ENCODE measurements at regions not wholly inside any gene's neighbourhood (a gene's known extent, or its start where the extent isn't known, plus 50 kb on each side); places are given as distances from the start of the nearest gene placed in this dataset.

DNA sequence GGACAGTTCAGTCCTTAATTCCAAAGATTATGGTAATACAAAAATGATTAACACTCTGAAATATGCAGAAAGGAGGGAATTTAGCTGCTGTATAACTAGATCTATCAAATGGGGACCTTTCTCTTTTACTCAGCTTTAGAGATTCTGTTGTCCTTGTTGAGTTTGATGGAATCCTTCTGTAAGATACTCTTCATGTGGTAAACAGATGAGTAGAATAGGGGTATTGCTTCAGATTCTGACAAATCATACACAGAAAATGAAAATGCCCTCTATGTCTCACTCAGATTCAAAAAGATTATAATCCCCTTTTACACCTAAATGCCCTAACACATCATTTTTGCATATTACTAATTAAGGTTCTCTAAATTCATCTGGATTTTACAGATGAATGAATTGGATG is 50.7 kb downstream of the ARHGAP35 start:
- H3K36me3 ChIP-seq = peaks cover 30% of the 10 kb centered on the region
- H3K9me3 ChIP-seq = peaks cover 9% of the 10 kb centered on the region
- peaks cover 60% of the 10 kb centered on the region for H3K4me1 ChIP-seq
- H3K4me2 ChIP-seq = no peak overlapping the region
- H4K20me1 ChIP-seq = peaks cover 98% of the 10 kb centered on the region
- no peak overlapping the region for H3K9ac ChIP-seq
- H3K27ac ChIP-seq = no peak overlapping the region
- H3K4me3 ChIP-seq = no peak overlapping the region
- H3K27me3 ChIP-seq = no peaks in the 10 kb centered on the region
- no peak for TF ChIP-seq Cebpa-rat (IDR thresholded peaks at IDR 0.05)

DNA sequence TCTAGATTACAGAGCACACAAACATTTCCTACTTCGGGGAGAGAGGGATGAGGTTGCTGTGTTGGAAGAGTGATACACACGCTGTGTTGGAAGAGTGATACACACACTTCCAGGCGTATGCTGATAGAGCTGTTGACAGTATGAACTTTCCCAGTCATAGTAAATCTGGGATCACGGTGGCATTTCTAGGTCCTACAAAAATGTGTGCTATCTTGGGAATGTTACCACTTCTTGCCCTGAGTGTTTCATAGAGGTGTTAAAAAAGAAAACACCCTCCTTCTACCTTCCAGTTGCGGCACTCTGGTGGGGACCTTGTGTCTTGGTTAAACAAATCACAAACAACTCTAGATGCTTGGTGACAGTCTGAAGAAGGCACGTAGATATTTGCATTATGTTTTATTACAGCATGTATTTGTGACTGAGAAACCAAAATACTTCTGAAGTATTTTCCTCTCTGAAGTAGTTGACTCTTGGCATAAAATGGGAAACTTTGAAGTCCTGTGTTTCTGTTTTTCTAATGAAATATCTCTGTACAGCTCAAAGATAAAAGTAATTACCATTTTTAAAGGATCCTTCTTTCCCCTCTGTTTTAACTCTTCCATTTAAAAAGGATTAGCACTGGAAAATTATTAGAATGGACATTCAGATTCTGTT is 52.5 kb downstream of the ARHGAP35 start:
- TF ChIP-seq Cebpa-rat (IDR thresholded peaks at IDR 0.05) = no peak
- H4K20me1 ChIP-seq = peaks cover 98% of the 10 kb centered on the region
- no peak overlapping the region for H3K9ac ChIP-seq
- no peaks in the 10 kb centered on the region for H3K27me3 ChIP-seq
- H3K36me3 ChIP-seq = peaks cover 36% of the 10 kb centered on the region
- H3K4me3 ChIP-seq = no peak overlapping the region
- peaks cover 9% of the 10 kb centered on the region for H3K9me3 ChIP-seq
- H3K27ac ChIP-seq = no peak overlapping the region
- H3K4me2 ChIP-seq = peak overlapping the region; percentile 14
- peaks cover 53% of the 10 kb centered on the region for H3K4me1 ChIP-seq

- Histone ChIP-seq H3K36me3 (peaks cover 42% of the 10 kb centered on the region), H3K4me3 (no peak overlapping the region), H3K27me3 (no peaks in the 10 kb centered on the region), H4K20me1 (peaks cover 98% of the 10 kb centered on the region), H3K27ac (no peak overlapping the region), H3K4me1 (peaks cover 46% of the 10 kb centered on the region), H3K4me2 (peak overlapping the region; percentile 14), H3K9ac (no peak overlapping the region), H3K9me3 (peaks cover 9% of the 10 kb centered on the region)
- TF ChIP-seq Cebpa-rat (IDR thresholded peaks at IDR 0.05) = no peak
Measured at GRCh38 chr19:46913852-46914430, 53.1 kb downstream of the ARHGAP35 start.

GRCh38 chr19:46915386-46915785 is 54.6 kb downstream of the ARHGAP35 start:
- Histone ChIP-seq H3K4me2 (peak overlapping the region; percentile 14), H3K27me3 (no peaks in the 10 kb centered on the region), H3K4me3 (no peak overlapping the region), H3K4me1 (peaks cover 39% of the 10 kb centered on the region), H4K20me1 (peaks cover 98% of the 10 kb centered on the region), H3K27ac (no peak overlapping the region), H3K9ac (no peak overlapping the region), H3K36me3 (peaks cover 46% of the 10 kb centered on the region), H3K9me3 (peaks cover 6% of the 10 kb centered on the region)
- TF ChIP-seq Cebpa-rat (IDR thresholded peaks at IDR 0.05) = no peak

- H3K9me3 ChIP-seq = no peaks in the 10 kb centered on the region
- peaks cover 54% of the 10 kb centered on the region for H3K36me3 ChIP-seq
- H3K4me3 ChIP-seq = no peak overlapping the region
- peaks cover 100% of the 10 kb centered on the region for H4K20me1 ChIP-seq
- peaks cover 39% of the 10 kb centered on the region for H3K4me1 ChIP-seq
- no peak overlapping the region for H3K9ac ChIP-seq
- H3K27ac ChIP-seq = no peak overlapping the region
- TF ChIP-seq Cebpa-rat (IDR thresholded peaks at IDR 0.05) = no peak
- no peak overlapping the region for H3K4me2 ChIP-seq
- H3K27me3 ChIP-seq = no peaks in the 10 kb centered on the region
Measured at GRCh38 chr19:46917002-46917401, 56.2 kb downstream of the ARHGAP35 start.

DNA sequence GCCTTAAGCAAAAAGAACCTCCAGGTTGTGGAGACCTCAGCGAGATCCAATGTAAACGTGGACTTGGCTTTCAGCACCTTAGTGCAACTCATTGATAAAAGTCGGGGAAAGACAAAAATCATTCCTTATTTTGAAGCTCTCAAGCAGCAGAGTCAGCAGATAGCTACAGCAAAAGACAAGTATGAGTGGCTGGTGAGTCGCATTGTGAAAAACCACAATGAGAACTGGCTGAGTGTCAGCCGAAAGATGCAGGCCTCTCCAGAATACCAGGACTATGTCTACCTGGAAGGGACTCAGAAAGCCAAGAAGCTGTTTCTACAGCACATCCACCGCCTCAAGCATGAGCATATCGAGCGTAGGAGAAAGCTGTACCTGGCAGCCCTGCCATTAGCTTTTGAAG is 58.5 kb downstream of the ARHGAP35 start:
- Histone ChIP-seq H3K27me3 (no peaks in the 10 kb centered on the region), H3K4me3 (no peak overlapping the region), H3K36me3 (peaks cover 74% of the 10 kb centered on the region), H4K20me1 (peaks cover 100% of the 10 kb centered on the region), H3K9me3 (no peaks in the 10 kb centered on the region), H3K4me2 (no peak overlapping the region), H3K4me1 (peaks cover 33% of the 10 kb centered on the region), H3K9ac (no peak overlapping the region), H3K27ac (no peak overlapping the region)
- TF ChIP-seq Cebpa-rat (IDR thresholded peaks at IDR 0.05) = no peak

GRCh38 chr19:46920362-46920761 is 59.6 kb downstream of the ARHGAP35 start:
- peaks cover 83% of the 10 kb centered on the region for H3K36me3 ChIP-seq
- no peak overlapping the region for H3K9ac ChIP-seq
- H3K27me3 ChIP-seq = no peaks in the 10 kb centered on the region
- no peak overlapping the region for H3K4me2 ChIP-seq
- H3K9me3 ChIP-seq = no peaks in the 10 kb centered on the region
- H3K4me3 ChIP-seq = no peak overlapping the region
- peaks cover 100% of the 10 kb centered on the region for H4K20me1 ChIP-seq
- no peak overlapping the region for H3K27ac ChIP-seq
- TF ChIP-seq Cebpa-rat (IDR thresholded peaks at IDR 0.05) = no peak
- H3K4me1 ChIP-seq = peaks cover 33% of the 10 kb centered on the region

DNA sequence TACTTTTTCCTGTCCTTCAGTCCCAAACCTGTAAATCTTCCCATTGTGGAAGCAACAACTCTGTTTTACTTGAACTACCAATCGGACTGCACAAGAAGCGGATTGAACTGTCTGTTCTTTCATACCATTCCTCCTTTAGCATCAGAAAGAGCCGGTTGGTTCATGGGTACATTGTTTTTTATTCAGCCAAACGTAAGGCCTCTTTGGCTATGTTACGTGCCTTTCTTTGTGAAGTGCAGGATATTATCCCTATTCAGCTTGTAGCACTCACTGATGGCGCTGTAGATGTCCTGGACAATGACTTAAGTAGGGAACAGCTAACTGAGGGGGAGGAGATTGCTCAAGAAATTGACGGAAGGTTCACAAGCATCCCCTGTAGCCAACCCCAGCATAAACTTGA is 60.3 kb downstream of the ARHGAP35 start:
- Histone ChIP-seq H3K36me3 (peaks cover 89% of the 10 kb centered on the region), H3K9me3 (no peaks in the 10 kb centered on the region), H3K4me3 (no peak overlapping the region), H3K4me2 (no peak overlapping the region), H3K27ac (no peak overlapping the region), H3K4me1 (peaks cover 33% of the 10 kb centered on the region), H4K20me1 (peaks cover 100% of the 10 kb centered on the region), H3K9ac (no peak overlapping the region), H3K27me3 (no peaks in the 10 kb centered on the region)
- TF ChIP-seq Cebpa-rat (IDR thresholded peaks at IDR 0.05) = no peak

DNA sequence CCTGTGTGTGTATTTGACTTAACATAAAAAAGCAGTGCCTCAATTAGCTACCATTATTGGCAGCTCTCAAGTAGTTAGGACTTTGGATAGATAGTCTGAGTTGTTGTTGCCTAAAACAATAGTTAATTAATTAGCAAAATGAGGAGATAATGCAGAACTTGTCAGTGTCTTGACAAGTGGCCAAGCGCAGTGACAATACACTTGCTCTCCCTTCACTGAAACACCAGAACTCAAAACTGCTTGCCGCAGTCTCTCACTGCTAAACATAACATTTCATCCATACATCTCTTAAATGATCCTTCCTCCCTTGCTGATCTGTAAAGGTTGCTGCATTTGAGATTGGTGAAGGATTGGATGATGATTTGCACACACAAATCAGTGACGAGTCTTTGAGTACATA is 61.7 kb downstream of the ARHGAP35 start:
- TF ChIP-seq Cebpa-rat (IDR thresholded peaks at IDR 0.05) = no peak
- Histone ChIP-seq H3K36me3 (peaks cover 84% of the 10 kb centered on the region), H3K27me3 (no peaks in the 10 kb centered on the region), H3K4me2 (no peak overlapping the region), H3K9ac (no peak overlapping the region), H3K4me3 (no peak overlapping the region), H3K9me3 (no peaks in the 10 kb centered on the region), H4K20me1 (peaks cover 100% of the 10 kb centered on the region), H3K4me1 (peaks cover 42% of the 10 kb centered on the region), H3K27ac (no peak overlapping the region)

GRCh38 chr19:46924874-46925547 is 64.2 kb downstream of the ARHGAP35 start:
- H4K20me1 ChIP-seq = peaks cover 100% of the 10 kb centered on the region
- H3K36me3 ChIP-seq = peaks cover 77% of the 10 kb centered on the region
- H3K4me2 ChIP-seq = peak overlapping the region; percentile 50
- H3K9ac ChIP-seq = 0 out of 2 replicates have a peak overlapping the region, but pooled peaks have one; percentile 1
- no peak overlapping the region for H3K27ac ChIP-seq
- TF ChIP-seq Cebpa-rat (IDR thresholded peaks at IDR 0.05) = no peak
- no peak overlapping the region for H3K4me3 ChIP-seq
- H3K9me3 ChIP-seq = no peaks in the 10 kb centered on the region
- H3K4me1 ChIP-seq = peaks cover 51% of the 10 kb centered on the region
- H3K27me3 ChIP-seq = no peaks in the 10 kb centered on the region

Data from BLaER1 (cell line).